GM12878 (cell line): ENCODE measurements at regions not wholly inside any gene's neighbourhood (a gene's known extent, or its start where the extent isn't known, plus 50 kb on each side); places are given as distances from the start of the nearest gene placed in this dataset.

Experiments used
- ATAC-seq: fragments of 200-7000 bp; cut with Tn5 transposase; 3 replicates; pipeline ENCODE4 v1.9.1; 2020; ENCODE audit warnings: mild to moderate bottlenecking, moderate library complexity
- BruUV-seq: library from RNA; stranded (reverse); fragments of 400-500 nt; replicated peaks from 2 replicates; lab custom pipeline; 2021; lab: Mats Ljungman, UMichigan
- CTCF ChIA-PET: fragments of 300-600 bp; sonication (Branson Sonifier 250); formaldehyde crosslinking; extraction: SDS; loops from one replicate; lab custom pipeline; 2021; ENCODE audit warnings: inconsistent platforms; lab: Yijun Ruan, JAX
- POLR2A ChIA-PET: fragments of 350-600 bp; formaldehyde crosslinking; extraction: SDS; loops from one replicate; lab custom pipeline; 2021; ENCODE audit warnings: inconsistent platforms; lab: Charles Lee
- RAD21 ChIA-PET: fragments of 300-600 bp; sonication (Branson Sonifier 250); formaldehyde crosslinking; loops from one replicate; lab custom pipeline; 2023; ENCODE audit warnings: antibody characterized with exemption; ENCODE audit not compliant: unreplicated experiment; lab: Charles Lee
- SMC1A ChIA-PET: fragments of 300-600 bp; sonication (Branson Sonifier 250); formaldehyde crosslinking; loops from one replicate; lab custom pipeline; 2023; ENCODE audit not compliant: unreplicated experiment, uncharacterized antibody; lab: Charles Lee
- DNase-seq: peaks from one replicate; pipeline ENCODE4 v3.0.0-alpha.2; 2011; ENCODE audit warnings: low read depth, low spot score
- FAIRE-seq: peaks from 3 replicates; lab custom pipeline; 2011; peaks lifted over from hg19 to GRCh38; lab: Jason Lieb, UNC
- H2AFZ ChIP-seq: 2 replicates; pipeline ENCODE4 v1.6.0; 2011; ENCODE audit warnings: low read depth, low read length, control low read depth; ENCODE audit not compliant: control insufficient read depth
- H3K27ac ChIP-seq: 2 replicates; pipeline ENCODE4 v1.5.1; 2011; ENCODE audit warnings: control low read depth; ENCODE audit not compliant: control insufficient read depth, insufficient read depth
- H3K27me3 ChIP-seq, 2 experiments: replicated peaks in 1 of 2; 2 replicates each; pipeline versions ENCODE4 v1.6.0 to v1.6.1; 2011; ENCODE audit warnings: low read length in 1 of 2; ENCODE audit not compliant: control insufficient read depth in 2 of 2, insufficient read depth in 2 of 2
- H3K36me3 ChIP-seq, 2 experiments: 2 replicates each; pipeline ENCODE4 v1.5.1; 2011; ENCODE audit warnings: low read length in 1 of 2; ENCODE audit not compliant: control insufficient read depth in 2 of 2, insufficient read depth in 2 of 2
- H3K4me1 ChIP-seq: 2 replicates; pipeline ENCODE4 v1.6.1; 2011; ENCODE audit warnings: mild to moderate bottlenecking, low read length, moderate library complexity, mixed read lengths; ENCODE audit not compliant: control insufficient read depth, insufficient read depth
- H3K4me2 ChIP-seq: 2 replicates; pipeline ENCODE4 v1.6.0; 2011; ENCODE audit warnings: control low read depth; ENCODE audit not compliant: control insufficient read depth, insufficient read depth
- H3K4me3 ChIP-seq: fragments of 200-600 bp; sonication (generic); 2 replicates; pipeline ENCODE4 v1.5.1; 2016
- H3K79me2 ChIP-seq: 2 replicates; pipeline ENCODE4 v1.6.0; 2011; ENCODE audit warnings: low read length; ENCODE audit not compliant: control insufficient read depth, insufficient read depth
- H3K9ac ChIP-seq: 2 replicates; pipeline ENCODE4 v1.8.0; 2011; ENCODE audit warnings: low read length, control low read depth, mixed read lengths; ENCODE audit not compliant: control insufficient read depth, insufficient read depth
- H3K9me3 ChIP-seq: replicated peaks from 3 replicates; pipeline ENCODE4 v1.5.1; 2011; ENCODE audit warnings: mild to moderate bottlenecking, low read length; ENCODE audit not compliant: control insufficient read depth, insufficient read depth
- H4K20me1 ChIP-seq: 2 replicates; pipeline ENCODE4 v1.6.0; 2011; ENCODE audit not compliant: control insufficient read depth, insufficient read depth
- BCL3 ChIP-seq: IDR thresholded peaks from 2 replicates; pipeline ENCODE4 v1.6.1; 2011; ENCODE audit warnings: borderline replicate concordance, low read depth, mild to moderate bottlenecking, moderate library complexity, low read length; ENCODE audit not compliant: insufficient read depth, poor library complexity, severe bottlenecking
- BHLHE40 ChIP-seq, 2 experiments: fragments of 450-650 bp in 1 of 2; IDR thresholded peaks; 2 replicates each; pipeline ENCODE4 v1.6.1; 2011 to 2017; ENCODE audit warnings: low read depth in 2 of 2, borderline replicate concordance in 1 of 2, improper control_type of control experiment in 1 of 2, low read length in 1 of 2, mild to moderate bottlenecking in 1 of 2
- CHD2 ChIP-seq: IDR thresholded peaks from 2 replicates; pipeline ENCODE4 v1.6.1; 2011; ENCODE audit warnings: low read depth, low read length, improper control_type of control experiment, borderline replicate concordance
- EED ChIP-seq: sonication (generic); IDR thresholded peaks from 2 replicates; pipeline ENCODE4 v1.6.1; 2016; ENCODE audit warnings: antibody characterized with exemption, low read depth
- ETV6 ChIP-seq, 2 experiments: fragments of 450-650 bp in 1 of 2; IDR thresholded peaks in 1 of 2; conservative IDR thresholded peaks in 1 of 2; 2 replicates each; pipeline ENCODE4 v1.6.1; 2014; ENCODE audit warnings: antibody characterized with exemption in 1 of 2, borderline replicate concordance in 1 of 2, low read depth in 1 of 2, mild to moderate bottlenecking in 1 of 2, moderate library complexity in 1 of 2
- FOS ChIP-seq: IDR thresholded peaks from 3 replicates; pipeline ENCODE4 v1.6.1; 2011; ENCODE audit warnings: borderline replicate concordance; ENCODE audit not compliant: insufficient read length; ENCODE audit errors: extremely low read depth
- GABPA ChIP-seq: IDR thresholded peaks from 2 replicates; pipeline ENCODE4 v1.6.1; 2014; ENCODE audit warnings: antibody characterized with exemption, low read depth, mild to moderate bottlenecking, inconsistent platforms
- GATAD2B ChIP-seq: fragments of 450-650 bp; conservative IDR thresholded peaks from 2 replicates; pipeline ENCODE4 v1.6.1; 2017; ENCODE audit warnings: low read depth, mild to moderate bottlenecking, moderate library complexity
- HSF1 ChIP-seq: fragments of 150-350 bp; IDR thresholded peaks from 2 replicates; pipeline ENCODE4 v1.6.1; 2014; ENCODE audit warnings: mild to moderate bottlenecking, low read depth, low read length
- IRF5 ChIP-seq: fragments of 450-650 bp; IDR thresholded peaks from 2 replicates; pipeline ENCODE4 v1.6.1; 2017; ENCODE audit warnings: borderline replicate concordance
- MEF2B ChIP-seq: fragments of 450-650 bp; IDR thresholded peaks from 2 replicates; pipeline ENCODE4 v1.6.1; 2018; ENCODE audit warnings: mild to moderate bottlenecking, moderate library complexity; ENCODE audit not compliant: partially characterized antibody, poor library complexity, severe bottlenecking
- MYB ChIP-seq: fragments of 150-350 bp; IDR thresholded peaks from 2 replicates; pipeline ENCODE4 v1.6.1; 2014; ENCODE audit warnings: mild to moderate bottlenecking, low read depth, low read length, borderline replicate concordance
- NBN ChIP-seq: fragments of 450-650 bp; IDR thresholded peaks from 2 replicates; pipeline ENCODE4 v1.6.1; 2016
- NFYA ChIP-seq: IDR thresholded peaks from 2 replicates; pipeline ENCODE4 v1.6.1; 2011; ENCODE audit warnings: low read depth, mild to moderate bottlenecking, low read length, improper control_type of control experiment, borderline replicate concordance
- SIX5 ChIP-seq: IDR thresholded peaks from 2 replicates; pipeline ENCODE4 v1.6.1; 2011; ENCODE audit warnings: mild to moderate bottlenecking, low read depth, low read length, moderate library complexity; ENCODE audit not compliant: severe bottlenecking
- SRF ChIP-seq, 2 experiments: IDR thresholded peaks; 2 replicates each; pipeline ENCODE4 v1.6.1; 2011; ENCODE audit warnings: low read depth in 2 of 2, low read length in 2 of 2, mild to moderate bottlenecking in 1 of 2, moderate library complexity in 1 of 2
- SUPT20H ChIP-seq: IDR thresholded peaks from 2 replicates; pipeline ENCODE4 v1.6.1; 2011; ENCODE audit warnings: low read depth, mild to moderate bottlenecking, low read length, moderate library complexity, borderline replicate concordance; ENCODE audit not compliant: control insufficient read depth
- WGBS: methylation state at CpG from one replicate; pipeline ENCODE4 v1.1.6; 2016; ENCODE audit warnings: low lambda C conversion rate; ENCODE audit not compliant: insufficient replicate concordance, insufficient coverage; ENCODE audit errors: missing lambda C conversion rate; 5-methylcytosine and 5-hydroxymethylcytosine counted together
- in situ Hi-C: fragments of 300-500 bp; cut with MboI; formaldehyde crosslinking; loops from 9 replicates; pipeline ENCODE4 v1.14.3; 2018; ENCODE audit warnings: mixed read lengths
- intact Hi-C: fragments of 100-400 bp; cut with micrococcal nuclease; formaldehyde crosslinking; loops from one replicate; pipeline ENCODE4 v1.14.2; 2022; ENCODE audit not compliant: unreplicated experiment

GRCh38 chr1:59225594-59226316 is 71.1 kb upstream of the FGGY start:
- no peak overlapping the region for H2AFZ ChIP-seq
- no peaks in the 10 kb centered on the region for H3K36me3 ChIP-seq
- no peaks in the 10 kb centered on the region for H3K27me3 ChIP-seq
- H3K79me2 ChIP-seq = no peaks in the 10 kb centered on the region
- no peaks in the 10 kb centered on the region for H3K9me3 ChIP-seq
- no TSS peak for BruUV-seq
- WGBS = 92% methylated on average over 2 of the region's 2 CpGs
- intact Hi-C loops = no loop called here
- H3K27ac ChIP-seq = no peak overlapping the region
- POLR2A ChIA-PET = no interaction called here
- H3K9ac ChIP-seq = no peak overlapping the region
- H4K20me1 ChIP-seq = no peaks in the 10 kb centered on the region
- H3K4me2 ChIP-seq = no peak overlapping the region
- CTCF ChIA-PET = interaction anchor here (1.3 to 2.7 kb wide), 3 partner anchors 52 to 533 kb away, joined by 3 to 14 read pairs (median 3); no protein-coding TSS in a partner anchor
- SMC1A ChIA-PET = interaction anchor here (1.5 to 1.6 kb wide), 3 partner anchors 12 to 474 kb away, joined by 4 to 11 read pairs (median 5); no protein-coding TSS in a partner anchor
- H3K4me3 ChIP-seq = no peak overlapping the region
- no peak for TF ChIP-seq SIX5
- TF ChIP-seq SRF (IDR thresholded peaks at IDR 0.05; ENCODE audit: low read depth in 2 of 2, low read length in 2 of 2) = no peak
- no peak for TF ChIP-seq EED
- TF ChIP-seq ETV6 (conservative IDR thresholded peaks at IDR 0.05 in 1 of 2, IDR thresholded peaks at IDR 0.05 in 1 of 2; ENCODE audit: borderline replicate concordance in 1 of 2, low read depth in 1 of 2) = no peak
- no peak for TF ChIP-seq IRF5
- no peak for TF ChIP-seq GABPA
- TF ChIP-seq HSF1 = no peak
- TF ChIP-seq SUPT20H = no peak
- no peak for TF ChIP-seq MEF2B
- TF ChIP-seq NBN = no peak
- no peak for TF ChIP-seq GATAD2B
- TF ChIP-seq MYB = no peak
- TF ChIP-seq NFYA = no peak
- TF ChIP-seq CHD2 = no peak
- TF ChIP-seq BHLHE40 (IDR thresholded peaks at IDR 0.05; ENCODE audit: borderline replicate concordance in 1 of 2, low read depth in 2 of 2, low read length in 1 of 2) = no peak
- TF ChIP-seq FOS = no peak
- TF ChIP-seq BCL3 = no peak
- in situ Hi-C loops = no loop called here
- RAD21 ChIA-PET = interaction anchor here (1.2 to 3.1 kb wide), 3 partner anchors 10 to 473 kb away, joined by 3 to 13 read pairs (median 4); partner anchors contain the start of gene JUN
- no peak for ATAC-seq
- H3K4me1 ChIP-seq = no peaks in the 10 kb centered on the region
- DNase-seq = no peak
- no peak for FAIRE-seq
